ENCODE measurements at regions not wholly inside any gene's neighbourhood (a gene's known extent, or its start where the extent isn't known, plus 50 kb on each side); places are given as distances from the start of the nearest gene placed in this dataset.

DNA sequence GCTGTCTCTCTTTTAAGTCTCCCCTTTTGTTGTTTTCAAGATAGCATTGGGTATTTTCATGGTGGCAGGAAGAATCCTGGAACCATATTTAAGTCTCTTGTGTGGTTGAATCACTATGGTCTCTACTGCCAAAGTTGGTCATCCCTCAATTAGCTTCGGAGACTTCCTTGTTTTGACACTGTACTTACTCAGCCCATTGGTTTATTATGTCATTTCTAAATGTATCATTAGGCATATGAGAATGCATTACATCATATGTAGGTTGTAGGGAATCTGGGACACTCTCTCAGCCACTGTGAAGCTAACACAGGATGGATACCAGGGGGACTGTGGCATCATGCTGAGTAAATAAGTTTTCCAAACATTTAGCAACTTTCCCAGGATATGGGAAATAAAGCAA, 211.8 kb downstream of the DTHD1 start:
- no peak for DNase-seq (ENCODE audit: low spot score)

DNA sequence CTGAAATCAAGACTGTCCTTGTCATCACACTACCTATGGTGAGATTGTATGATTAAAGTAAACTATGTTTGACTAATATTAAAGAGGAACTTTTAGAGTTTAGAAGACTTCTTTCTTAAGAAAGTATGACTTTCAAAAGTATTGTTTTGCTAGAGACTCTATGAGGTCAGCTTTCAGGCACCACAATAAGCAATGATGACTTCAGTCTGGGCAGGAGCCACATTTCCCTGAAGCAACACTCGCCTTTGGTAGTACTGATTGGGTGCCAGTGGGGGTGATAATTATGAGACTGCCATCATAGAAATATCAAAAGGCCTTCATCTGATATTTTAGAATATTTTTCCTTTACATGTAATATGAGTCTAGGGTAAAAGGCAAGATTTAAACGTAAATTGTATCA, 212.6 kb downstream of the DTHD1 start:
- DNase-seq (ENCODE audit: low spot score), result no peak

DNA sequence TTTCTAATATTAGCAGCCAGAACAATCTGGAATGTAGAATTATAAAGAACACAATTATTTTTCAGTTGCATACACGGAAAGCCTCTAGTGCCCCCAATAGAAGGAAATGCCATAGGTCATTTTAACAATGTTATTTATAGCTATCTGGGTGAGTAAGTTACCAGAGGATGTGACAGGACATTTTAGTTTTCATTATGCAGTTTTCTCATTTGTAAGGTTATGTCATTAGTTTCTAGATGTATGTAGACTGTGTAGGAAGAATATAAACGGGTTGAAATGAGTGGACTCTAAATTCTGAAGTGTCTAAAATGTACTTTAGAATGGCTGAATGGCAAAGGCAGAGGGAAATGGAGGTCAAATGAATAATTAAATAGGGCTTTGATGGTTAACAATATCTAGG, 213.3 kb downstream of the DTHD1 start:
- no peak for DNase-seq (ENCODE audit: low spot score)

DNA sequence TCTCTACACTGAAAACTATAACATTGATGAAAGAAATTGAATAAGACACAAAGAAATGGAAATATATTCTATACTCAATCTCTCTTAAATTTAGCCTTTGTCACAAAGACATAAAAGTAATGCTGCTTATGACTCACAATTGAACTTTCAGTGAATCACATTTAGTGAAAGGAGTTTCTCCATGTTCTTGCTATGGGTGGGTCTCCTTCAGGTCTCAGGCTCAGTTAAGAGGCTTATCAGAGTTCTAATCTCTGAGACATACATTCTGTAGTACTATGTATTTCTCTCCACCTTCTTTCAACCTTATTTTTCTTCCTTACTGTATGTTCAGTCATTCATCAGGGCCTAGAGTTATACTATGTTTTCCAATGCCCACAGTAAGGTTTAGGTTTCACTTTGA, 220.9 kb downstream of the DTHD1 start:
- no peak for DNase-seq (ENCODE audit: low spot score)

DNA sequence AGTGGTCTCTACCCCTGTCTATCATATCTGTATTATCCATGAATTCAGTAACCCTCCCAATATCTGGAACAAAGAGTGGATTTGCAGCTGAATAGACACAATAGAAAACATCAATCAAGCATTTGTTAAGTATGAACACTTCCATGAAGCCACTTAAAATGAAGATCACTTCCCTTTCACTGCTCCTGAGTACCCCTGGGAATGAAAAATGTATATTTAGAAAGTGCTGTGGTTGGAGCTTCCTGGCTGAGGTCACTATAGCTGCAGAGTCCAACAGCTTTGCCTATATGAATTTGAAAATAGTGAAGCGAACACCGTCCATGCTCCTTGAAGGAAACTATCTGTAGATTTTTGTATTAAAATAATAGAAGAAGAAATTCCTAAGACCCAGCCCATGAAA, 227.0 kb downstream of the DTHD1 start:
- DNase-seq (ENCODE audit: low spot score), result no peak

DNA sequence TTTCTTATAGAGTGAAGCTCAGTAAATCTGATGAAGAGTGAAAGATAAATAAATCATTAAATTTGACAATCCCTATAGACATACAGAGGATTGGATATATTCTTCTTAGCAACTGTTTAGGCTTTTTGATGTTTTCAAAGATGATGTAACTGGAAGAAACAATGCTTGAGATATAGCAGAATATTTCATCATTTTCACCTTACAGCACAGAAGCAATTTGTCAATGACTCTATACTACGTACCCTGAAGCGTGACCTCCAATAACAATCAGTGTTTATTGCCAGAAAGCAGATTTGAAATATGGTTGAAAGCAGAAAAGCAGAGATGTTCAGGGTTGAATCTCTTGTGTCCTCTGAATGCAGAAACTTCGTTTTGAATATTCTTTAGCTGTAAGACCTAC, 228.4 kb downstream of the DTHD1 start:
- no peak for DNase-seq (ENCODE audit: low spot score)

DNA sequence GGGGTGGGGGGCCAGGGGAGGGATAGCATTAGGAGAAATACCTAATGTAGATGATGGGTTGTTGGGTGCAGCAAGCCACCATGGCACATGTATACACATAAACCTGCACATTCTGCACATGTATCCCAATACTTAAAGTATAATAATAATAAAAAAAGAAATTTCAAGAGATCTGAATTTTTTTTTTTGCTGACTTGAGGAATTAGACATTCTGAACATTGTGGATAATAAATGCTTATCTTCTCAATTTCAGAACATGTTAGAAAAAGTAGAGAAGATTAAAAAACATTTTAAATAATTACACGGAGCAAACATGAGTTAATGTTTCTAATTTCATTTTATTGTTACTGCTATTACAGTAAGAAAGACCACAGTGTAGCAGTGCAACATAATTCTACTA, 230.4 kb downstream of the DTHD1 start:
- DNase-seq (ENCODE audit: low spot score), result no peak

DNA sequence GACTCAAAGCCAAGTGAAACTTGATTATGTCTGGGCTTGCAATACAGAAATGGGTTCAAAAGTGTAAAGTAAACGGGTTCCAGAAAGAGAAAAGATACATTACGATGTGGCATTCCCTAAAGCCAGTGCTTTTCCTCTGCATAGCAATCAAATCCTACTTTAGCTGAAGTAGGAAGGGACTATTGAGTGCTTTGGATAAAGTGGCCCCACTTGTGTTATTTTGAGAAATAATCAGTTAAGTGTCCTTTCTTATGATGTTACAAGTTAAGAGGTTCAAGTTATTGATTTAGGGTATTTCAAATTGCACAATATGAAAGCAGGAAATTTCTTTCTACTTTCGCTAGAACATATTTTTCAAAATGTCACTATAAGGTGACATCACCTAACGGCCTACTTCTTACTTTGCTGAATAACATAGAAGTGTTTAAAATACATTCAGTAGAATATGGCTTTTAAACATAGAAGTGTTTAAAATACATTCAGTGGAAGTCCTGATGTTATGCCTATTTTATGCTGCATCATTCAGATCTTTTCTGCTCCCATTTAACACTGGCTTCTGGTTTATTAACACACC, 235.2 kb downstream of the DTHD1 start:
- DNase-seq (ENCODE audit: low spot score), result no peak

DNA sequence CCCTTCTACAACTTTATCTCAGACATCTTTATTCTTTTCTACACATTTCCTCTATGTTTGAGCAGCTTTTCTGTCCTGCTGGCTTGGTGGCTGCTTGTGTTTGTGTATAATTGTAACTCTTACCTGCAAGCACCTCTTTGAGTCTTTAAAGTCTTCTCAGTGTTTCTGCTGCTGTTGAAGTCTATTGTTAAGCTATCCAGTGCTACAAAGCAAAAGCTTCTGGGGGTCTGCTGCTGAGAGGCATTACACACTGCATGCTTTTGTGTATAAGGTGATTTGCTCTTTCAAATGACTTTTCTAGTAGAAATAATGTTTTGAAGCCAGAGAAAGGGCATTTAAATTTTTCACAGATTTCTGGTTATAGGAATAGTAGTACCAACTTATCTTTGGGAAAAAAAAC, 241.8 kb downstream of the DTHD1 start:
- no peak for DNase-seq (ENCODE audit: low spot score)

DNA sequence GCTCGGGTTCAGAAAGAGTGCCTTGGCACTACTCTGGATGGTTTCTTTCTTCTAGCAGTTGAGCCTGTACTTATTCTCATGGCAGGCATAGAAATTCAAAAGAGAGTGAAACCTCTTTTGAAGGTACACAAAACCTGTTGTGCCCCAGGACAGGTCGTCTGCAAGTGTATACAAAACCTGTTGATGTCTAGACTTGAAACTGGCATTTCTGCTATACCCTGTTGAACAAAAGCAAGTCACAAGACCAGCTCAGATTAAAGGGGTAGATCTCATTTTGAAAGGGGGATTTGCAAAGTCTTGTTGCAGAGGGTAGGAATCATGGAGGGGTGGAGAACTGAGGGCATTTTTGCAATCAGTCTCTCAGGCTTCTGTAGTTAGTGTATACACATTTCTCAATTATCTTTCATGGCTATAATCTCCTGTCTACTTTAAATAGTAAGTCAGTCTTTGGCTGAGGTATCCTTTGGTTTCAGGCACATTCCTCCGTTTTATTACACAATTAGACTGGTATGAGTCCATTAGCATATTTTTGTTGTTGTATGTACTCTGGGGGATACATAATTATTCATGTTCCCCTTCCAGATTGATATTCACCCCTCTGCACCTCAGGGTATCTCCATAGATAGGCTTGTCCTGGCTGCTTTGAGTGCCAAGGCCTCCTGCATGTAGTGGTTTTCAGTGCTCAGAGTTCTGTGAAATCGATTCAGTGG, 251.4 kb downstream of the DTHD1 start:
- DNase-seq (ENCODE audit: low spot score), result no peak

DNA sequence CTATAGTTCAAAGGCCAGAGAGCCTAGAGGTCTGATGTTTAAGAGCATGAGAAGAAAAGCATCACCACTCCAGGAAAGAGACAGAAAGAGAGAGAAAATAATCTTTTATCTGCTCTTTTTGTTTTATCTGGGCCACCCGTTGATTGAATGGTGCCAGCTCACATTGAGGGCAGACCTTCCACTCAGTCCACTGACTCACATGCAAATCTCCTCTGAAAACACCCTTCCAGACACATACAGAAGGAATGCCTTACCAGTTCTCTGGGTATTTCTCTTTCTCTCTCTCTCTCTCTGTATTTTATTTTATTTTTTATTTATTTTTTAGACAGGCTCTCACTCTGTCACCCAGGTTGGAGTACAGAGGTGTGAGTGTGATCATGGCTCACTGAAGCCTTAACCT, 252.5 kb downstream of the DTHD1 start:
- no peak for DNase-seq (ENCODE audit: low spot score)

DNA sequence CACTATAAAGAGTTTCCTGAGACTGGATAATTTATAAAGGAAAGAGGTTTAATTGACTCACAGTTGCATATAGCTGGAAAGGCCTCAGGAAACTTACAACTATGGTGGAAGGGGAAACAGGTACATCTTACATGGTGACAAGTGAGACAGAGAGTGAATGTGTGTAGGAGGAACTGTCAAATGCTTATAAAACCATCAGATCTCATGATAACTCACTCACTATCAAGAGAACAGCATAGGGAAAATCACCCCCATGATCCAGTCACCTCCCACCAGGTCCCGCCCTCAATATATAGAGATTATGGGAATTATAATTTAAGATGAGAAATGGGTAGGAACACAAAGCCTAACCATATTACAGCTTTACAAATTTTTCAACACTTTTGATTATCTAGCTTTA, 266.0 kb downstream of the DTHD1 start:
- DNase-seq (ENCODE audit: low spot score), result no peak

DNA sequence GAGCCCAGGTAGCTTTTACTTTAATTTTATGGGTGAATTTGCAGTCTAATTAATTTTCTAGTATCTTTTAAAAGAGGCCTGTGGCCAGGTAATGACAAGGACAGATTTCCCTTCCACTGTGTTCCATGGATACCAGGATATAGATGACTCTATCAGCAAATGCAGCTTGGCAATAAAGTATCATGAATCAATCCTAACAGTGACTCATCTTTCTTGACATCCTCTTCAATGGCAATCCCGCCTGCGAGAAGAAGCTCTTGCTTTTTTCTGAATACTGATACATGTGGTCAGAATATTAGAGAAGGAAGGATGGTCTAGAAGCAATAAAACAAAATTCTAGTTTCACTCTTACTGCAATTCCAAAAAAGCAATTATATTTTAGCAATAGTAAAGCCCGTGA, 267.8 kb downstream of the DTHD1 start:
- no peak for DNase-seq (ENCODE audit: low spot score)

DNA sequence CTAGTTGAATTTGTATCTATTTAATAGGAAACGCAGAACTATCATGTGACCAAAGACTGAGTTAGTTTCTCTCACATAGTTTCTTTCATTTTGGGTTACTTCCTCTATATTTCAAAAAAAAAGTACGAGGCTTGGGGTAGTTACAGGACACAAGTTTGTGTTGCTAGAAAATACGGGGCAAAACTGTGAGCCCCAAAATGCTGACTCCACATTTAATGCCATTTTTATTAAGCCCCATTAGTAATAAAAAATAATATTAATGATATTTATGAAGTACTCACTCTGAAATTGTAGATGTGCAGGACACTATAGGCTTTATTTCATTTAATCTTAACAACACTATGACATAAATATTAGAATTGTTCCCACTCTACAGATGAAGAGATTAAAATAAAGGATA, 268.6 kb downstream of the DTHD1 start:
- DNase-seq (ENCODE audit: low spot score), result no peak

DNA sequence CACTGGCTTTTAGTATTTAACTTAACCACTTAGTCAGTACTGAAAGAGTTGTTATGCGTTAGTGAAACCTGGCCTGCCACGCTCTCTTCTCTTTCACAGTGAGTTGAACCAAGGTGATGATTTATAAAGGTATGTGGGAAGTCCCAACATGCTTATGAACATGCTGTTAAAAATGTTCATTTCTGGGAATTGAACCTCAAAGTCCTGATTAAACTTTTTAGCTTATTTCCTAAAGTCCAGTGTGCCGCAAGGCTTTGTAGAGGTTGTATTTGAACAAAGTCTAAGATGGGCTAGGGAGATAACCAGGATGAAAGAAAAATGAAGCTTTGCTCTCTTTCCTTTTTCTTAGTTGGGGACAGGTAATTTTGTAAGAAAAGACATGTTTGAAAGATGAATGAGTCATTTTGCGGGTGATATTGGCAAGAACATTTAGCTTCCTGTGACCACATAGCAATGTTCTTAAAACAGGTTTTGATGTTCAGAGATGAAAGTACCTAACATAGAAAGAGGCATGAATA, 270.3 kb downstream of the DTHD1 start:
- no peak for DNase-seq (ENCODE audit: low spot score)

DNA sequence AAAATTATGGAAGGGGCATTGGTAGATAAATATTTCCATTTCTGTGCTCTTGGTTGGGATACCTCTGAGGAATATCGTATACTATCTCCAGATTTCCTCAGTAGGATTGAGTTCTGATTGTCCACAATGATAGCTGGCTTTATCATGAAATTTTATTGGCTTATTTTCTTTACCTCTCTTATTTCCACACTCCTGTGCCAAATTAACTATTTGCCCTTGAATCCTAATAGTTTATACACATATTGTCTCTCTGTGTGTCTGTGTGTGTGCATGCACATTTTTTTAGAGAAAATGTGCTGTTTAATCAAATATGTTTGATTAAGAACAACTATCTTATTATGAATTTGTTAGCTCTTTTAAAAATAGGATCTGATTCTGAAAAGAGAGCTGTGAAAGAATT, 271.6 kb downstream of the DTHD1 start:
- DNase-seq (ENCODE audit: low spot score), result no peak

DNA sequence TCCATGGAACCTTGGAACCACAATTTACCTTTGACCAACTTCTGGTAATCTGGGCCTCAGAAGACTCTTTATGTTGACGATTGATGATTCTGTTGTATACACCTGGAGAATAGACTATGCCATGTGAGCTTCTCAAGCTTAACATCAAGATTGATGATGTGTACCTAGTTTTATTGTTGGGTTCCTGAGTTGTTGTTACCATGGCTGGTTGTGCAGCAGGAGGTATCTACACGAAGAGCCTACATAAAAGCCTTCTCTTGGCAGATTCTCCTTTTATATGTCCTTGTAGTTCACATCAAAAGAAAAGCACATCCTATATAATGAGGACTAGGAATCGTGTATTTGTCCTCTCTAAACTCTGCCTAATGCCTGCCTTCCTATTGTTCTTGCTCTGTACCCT, 272.0 kb downstream of the DTHD1 start:
- no peak for DNase-seq (ENCODE audit: low spot score)

DNA sequence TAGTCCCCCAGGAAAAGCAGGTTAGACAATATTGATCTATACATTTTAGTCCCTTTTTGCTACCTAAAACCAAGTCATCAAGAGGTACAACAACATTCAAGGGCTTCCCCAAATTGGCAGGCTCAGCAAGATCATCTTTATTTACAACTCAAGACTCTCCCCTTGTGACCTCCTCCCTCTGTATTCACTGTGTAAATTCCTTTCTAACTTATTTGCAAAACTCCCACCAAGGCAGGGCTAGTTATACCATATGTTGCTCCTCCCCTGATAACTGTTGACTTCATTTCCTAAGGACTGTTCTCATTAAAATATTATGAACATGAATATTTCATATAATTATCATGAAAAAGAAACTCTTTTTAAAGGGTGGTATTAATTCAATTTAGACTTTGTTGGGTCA, 275.6 kb downstream of the DTHD1 start:
- no peak for DNase-seq (ENCODE audit: low spot score)

DNA sequence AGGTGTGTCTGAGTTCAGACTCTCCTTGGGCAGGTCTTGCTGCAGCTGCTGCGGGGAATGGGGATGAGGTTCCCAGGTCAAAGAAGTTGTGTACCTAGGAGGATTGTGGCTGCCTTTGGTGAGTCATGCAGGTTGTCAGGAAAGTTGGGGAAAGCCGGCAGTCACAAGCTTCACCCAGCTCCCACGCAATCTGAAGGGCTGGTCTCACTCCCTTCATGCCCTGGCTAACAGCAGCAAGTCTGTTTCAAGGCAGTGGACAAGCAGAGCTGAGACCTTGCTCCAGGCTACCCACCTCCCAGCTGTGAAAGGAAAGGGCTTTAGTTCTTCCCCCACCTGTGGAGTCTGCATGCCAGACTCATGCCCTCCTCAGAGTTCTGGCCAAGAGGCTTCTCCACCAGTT, 287.2 kb downstream of the DTHD1 start:
- DNase-seq (ENCODE audit: low spot score), result no peak

DNA sequence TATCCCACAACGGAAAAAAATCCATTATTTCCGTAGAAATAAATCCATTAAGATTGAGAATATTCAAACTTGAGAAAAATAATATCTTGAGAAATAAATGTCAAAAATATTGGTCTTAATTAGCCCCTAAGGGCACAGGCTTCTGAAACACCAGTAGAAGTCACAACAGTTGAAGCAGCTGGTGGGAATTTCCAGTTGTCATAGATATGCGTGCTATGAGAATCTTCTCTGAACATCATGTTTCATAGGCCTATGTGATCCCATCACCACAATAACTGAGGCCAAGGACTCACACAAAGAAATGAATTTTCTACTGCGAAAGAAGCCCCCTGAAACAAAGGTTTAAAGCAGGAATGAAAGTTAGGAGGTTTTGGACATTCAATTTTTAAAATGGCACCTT, 292.0 kb downstream of the DTHD1 start:
- no peak for DNase-seq (ENCODE audit: low spot score)

DNA sequence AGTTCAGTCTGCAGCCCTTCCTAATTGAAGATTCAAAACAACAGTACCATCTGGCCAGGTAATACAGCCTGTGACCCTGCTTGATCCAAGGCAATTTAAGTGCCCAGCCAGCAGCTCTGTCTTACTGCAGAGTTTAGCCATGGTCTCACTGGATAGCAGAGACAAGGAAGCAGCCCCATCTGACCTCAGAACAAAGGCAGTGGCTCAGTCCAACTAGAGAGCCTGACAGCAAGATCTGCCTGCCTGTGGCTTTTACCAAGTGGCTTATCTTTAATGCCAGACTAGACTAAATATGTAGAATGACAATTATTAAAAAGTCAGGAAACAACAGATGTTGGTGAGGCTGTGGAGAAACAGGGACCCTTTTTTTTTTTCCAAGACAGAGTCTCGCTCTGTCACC, 293.4 kb downstream of the DTHD1 start:
- DNase-seq (ENCODE audit: low spot score), result no peak

DNA sequence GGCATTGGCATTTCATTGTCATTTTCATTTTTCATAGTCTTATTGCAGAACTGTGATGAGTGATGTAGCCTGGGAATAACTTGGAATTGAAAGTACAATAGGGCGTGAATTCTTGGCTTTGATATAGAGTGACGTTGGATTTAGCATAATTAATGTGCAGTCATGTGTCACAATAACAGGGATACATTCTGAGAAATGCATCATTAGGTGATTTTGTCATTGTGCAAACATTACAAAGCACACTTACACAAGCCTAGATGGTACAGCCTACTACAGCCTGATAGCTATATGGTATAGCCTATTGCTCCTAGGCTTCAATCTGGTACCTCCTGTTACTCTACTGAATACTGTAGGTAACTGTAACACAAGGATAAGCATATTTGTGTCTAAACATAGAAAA, 300.8 kb downstream of the DTHD1 start:
- DNase-seq (ENCODE audit: low spot score), result no peak

DNA sequence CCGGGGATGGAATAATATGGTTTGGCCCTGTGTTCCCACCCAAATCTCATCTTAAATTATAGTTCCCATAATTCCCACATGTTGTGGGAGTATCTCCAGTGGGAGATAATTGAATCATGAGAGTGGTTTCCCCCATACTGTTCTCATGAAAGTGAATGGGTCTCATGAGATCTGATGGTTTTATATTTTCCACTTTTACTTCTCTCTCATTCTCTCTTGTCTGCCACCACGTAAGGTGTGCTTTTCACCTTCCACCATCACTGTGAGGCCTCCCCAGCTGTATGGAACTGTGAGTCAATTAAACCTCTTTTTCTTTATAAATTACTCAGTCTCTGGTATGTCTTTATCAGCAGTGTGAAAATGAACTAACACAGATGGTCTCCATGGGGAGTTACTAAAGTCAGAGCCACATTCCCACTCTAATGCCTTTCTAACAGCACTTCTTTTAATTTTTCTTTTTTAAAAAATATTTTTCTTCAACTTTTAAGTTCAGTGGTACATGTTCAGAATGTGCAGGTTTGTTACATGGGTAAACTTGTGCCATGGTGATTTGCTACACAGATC, 306.6 kb downstream of the DTHD1 start:
- DNase-seq (ENCODE audit: low spot score), result no peak

DNA sequence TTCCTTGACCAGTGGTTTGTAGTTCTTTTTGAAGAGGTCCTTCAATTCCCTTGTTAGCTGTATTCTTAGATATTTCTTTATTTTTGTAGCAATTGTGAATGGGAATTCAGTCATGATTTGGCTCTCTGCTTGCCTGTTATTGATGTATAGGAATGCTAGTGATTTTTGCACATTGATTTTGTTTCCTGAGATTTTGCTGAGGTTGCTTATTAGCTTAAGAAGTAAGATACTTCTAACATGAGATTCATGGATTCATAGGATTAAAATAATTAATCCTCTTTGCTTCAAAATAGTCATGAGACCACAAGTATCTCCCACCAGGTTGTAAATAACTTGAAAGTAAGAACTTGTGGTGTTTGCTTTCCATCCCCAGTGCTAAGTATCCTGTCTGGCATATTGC, 308.9 kb downstream of the DTHD1 start:
- DNase-seq (ENCODE audit: low spot score), result no peak

All from HuH-7 (cell line).